ENCODE measurements at regions not wholly inside any gene's neighbourhood (a gene's known extent, or its start where the extent isn't known, plus 50 kb on each side); places are given as distances from the start of the nearest gene placed in this dataset.
"Not testable (repeated sequence)": the region's sequence is repeated elsewhere in the genome, so short reads cannot be mapped to it uniquely, and the experiment has no call there.

GRCh38 chr18:70705831-70706416 lies 417.1 kb downstream of the SOCS6 start:
- no peak for DNase-seq

GRCh38 chr18:70700496-70700895 lies 411.7 kb downstream of the SOCS6 start:
- no peak for DNase-seq

- no peak for DNase-seq
These were observed 409.7 kb downstream of the SOCS6 start for GRCh38 chr18:70698574-70698973.

GRCh38 chr18:70693246-70693645 lies 404.4 kb downstream of the SOCS6 start:
- DNase-seq, result peak; percentile 2

- not testable (repeated sequence) for DNase-seq
These were observed 400.9 kb downstream of the SOCS6 start for GRCh38 chr18:70689765-70690164.

GRCh38 chr18:70688286-70688685 lies 399.4 kb downstream of the SOCS6 start:
- no peak for DNase-seq

GRCh38 chr18:70684821-70685220 lies 396.0 kb downstream of the SOCS6 start:
- DNase-seq, result no peak

- DNase-seq, result no peak
These were observed 394.4 kb downstream of the SOCS6 start for GRCh38 chr18:70683263-70683662.

- no peak for DNase-seq
These were observed 386.1 kb downstream of the SOCS6 start for GRCh38 chr18:70674896-70675295.

- DNase-seq, result no peak
These were observed 385.0 kb downstream of the SOCS6 start for GRCh38 chr18:70673831-70674230.

- no peak for DNase-seq
These were observed 383.7 kb downstream of the SOCS6 start for GRCh38 chr18:70672581-70672980.

GRCh38 chr18:70671889-70672565 lies 383.2 kb downstream of the SOCS6 start:
- DNase-seq, result no peak

GRCh38 chr18:70666936-70667335 lies 378.1 kb downstream of the SOCS6 start:
- no peak for DNase-seq

GRCh38 chr18:70663141-70663540 lies 374.3 kb downstream of the SOCS6 start:
- no peak for DNase-seq

GRCh38 chr18:70662588-70662987 lies 373.7 kb downstream of the SOCS6 start:
- DNase-seq, result no peak

GRCh38 chr18:70659036-70659925 lies 370.4 kb downstream of the SOCS6 start:
- no peak for DNase-seq

GRCh38 chr18:70653671-70654070 lies 364.8 kb downstream of the SOCS6 start:
- DNase-seq, result no peak

- no peak for DNase-seq
These were observed 362.0 kb downstream of the SOCS6 start for GRCh38 chr18:70650878-70651277.

GRCh38 chr18:70649683-70650082 lies 360.8 kb downstream of the SOCS6 start:
- no peak for DNase-seq

- DNase-seq, result no peak
These were observed 357.1 kb downstream of the SOCS6 start for GRCh38 chr18:70645971-70646370.

- no peak for DNase-seq
These were observed 355.0 kb downstream of the SOCS6 start for GRCh38 chr18:70643812-70644211.

- DNase-seq, result no peak
These were observed 352.4 kb downstream of the SOCS6 start for GRCh38 chr18:70641156-70641775.

- DNase-seq, result no peak
These were observed 351.6 kb downstream of the SOCS6 start for GRCh38 chr18:70640336-70640887.
